Muscle of arm (tissue), 1 donor: ENCODE measurements at regions not wholly inside any gene's neighbourhood (a gene's known extent, or its start where the extent isn't known, plus 50 kb on each side); places are given as distances from the start of the nearest gene placed in this dataset.
A peak's percentile ranks its signal among the peaks of the same experiment; 100 is the strongest.

Source experiments
- DNase-seq: peaks from one replicate; pipeline ENCODE4 v3.0.0-alpha.2; 2013

DNA sequence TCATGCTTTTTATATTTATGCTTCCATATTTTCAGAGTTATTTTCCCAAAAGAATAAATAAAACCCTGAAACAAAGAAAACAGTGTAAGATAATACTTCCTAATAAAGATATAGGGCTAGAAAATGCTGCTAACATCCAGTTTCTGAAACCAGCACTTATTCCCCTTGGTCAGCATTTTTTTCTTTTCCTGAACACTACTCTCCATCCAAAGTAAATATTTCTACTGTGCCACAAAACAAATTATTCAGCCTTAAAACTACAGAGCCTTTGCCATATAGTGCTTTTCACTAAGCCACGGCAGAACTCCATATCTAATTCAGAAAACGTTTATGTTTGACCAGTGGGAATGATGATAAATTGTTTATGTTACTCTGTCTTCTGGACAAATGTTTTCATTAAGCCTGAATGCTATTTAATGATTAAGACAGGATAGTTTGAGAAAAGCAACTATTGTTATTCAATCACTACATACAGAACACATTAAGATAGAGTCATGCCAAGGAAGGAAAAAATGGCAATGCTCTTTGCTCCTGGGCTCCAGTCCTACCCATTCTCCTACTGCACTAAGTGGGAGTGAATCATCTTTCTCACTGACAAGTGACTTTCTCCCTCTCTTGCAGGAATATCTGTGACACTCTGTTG, 723.9 kb downstream of the FAT4 start:
- no peak for DNase-seq

- DNase-seq = no peak
Measured at GRCh38 chr4:126046081-126046614, 731.4 kb downstream of the FAT4 start.

DNA sequence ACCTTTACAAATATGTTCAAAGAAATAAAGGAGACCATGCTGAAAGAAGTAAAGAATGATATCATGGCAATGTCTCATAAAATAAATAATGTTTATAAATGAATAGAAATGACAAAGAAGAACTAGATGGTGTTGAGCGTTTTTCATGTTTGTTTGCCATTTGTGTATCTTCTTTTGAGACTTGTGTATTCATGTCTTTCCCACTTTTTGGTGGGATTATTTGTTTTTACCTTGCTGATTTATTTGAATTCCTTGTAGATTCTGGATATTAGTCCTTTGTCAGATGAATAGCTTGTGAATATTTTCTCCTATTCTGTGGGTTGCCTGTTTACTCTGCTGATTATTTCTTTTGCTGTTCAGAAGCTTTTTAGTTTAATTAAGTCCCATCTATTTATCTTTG, 732.4 kb downstream of the FAT4 start:
- DNase-seq = no peak

- DNase-seq = peak; percentile 92
Measured at GRCh38 chr4:126051689-126052424, 737.1 kb downstream of the FAT4 start.

DNA sequence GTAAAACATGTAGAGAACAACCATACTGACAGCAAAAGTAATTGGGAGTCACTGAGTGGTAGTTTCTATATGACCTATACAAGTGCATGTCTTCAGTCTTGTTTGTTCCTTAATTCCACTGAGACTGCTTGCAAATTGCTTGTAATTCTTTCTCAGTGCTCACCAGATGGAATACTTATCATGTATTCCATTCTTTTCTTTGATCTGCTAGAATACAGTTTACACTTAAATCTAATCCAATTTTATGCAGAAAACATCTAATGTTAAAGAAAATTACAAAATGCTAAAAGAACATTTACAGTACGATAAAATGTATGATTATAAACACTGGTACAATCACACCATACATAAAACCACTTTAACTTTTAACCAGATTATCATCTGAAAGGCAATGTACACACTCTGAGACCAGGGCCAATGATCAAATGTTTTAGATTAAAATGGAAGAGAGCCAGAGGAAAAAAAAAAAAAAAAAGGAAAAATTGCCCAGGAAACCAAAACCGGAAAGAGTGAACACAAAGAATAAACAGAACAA, 741.4 kb downstream of the FAT4 start:
- DNase-seq = no peak

GRCh38 chr4:126057371-126057770, 742.6 kb downstream of the FAT4 start:
- no peak for DNase-seq

- DNase-seq = no peak
Measured at GRCh38 chr4:126058596-126058995, 743.8 kb downstream of the FAT4 start.

DNA sequence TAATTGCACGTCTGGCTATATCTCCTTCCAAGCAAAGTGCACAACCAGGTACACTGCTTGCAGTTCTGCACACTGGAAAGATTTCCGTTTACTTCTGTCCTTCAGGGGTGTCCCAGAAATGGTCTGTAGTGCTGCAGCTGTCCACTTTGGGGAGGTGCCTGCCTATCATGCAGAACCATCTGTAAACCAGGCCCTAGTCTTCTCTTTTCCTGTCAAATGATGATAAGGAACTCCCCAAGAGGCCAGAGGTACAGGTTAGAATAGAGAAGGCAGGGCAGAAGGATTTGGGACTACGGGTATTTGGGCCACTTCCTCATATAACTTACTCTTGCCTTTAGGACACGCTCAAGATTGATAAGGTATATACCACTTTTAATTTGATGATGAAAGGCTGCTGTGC, 746.9 kb downstream of the FAT4 start:
- no peak for DNase-seq

DNA sequence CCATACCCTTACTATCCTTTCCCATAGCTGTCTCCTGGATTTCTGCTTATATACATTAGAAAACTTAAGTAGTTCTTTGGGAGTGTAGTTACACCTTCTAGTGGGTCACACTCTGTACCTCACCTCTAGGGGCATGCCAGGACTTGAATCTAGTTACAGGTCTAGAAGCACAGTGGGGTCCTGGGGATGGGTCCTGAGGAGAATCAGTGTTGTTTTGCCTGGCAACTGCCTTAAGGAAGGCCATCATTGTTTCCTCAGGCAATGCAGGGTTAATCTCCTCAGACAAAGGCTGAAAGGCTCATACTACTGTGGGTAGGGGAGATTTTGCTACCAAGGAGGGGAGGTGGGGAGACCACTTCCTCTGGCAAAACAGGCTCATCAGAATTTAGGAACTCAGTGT, 750.3 kb downstream of the FAT4 start:
- DNase-seq = no peak

- DNase-seq = peak; percentile 59
Measured at GRCh38 chr4:126071346-126072333, 756.9 kb downstream of the FAT4 start.

GRCh38 chr4:126081336-126081735, 766.6 kb downstream of the FAT4 start:
- no peak for DNase-seq

DNA sequence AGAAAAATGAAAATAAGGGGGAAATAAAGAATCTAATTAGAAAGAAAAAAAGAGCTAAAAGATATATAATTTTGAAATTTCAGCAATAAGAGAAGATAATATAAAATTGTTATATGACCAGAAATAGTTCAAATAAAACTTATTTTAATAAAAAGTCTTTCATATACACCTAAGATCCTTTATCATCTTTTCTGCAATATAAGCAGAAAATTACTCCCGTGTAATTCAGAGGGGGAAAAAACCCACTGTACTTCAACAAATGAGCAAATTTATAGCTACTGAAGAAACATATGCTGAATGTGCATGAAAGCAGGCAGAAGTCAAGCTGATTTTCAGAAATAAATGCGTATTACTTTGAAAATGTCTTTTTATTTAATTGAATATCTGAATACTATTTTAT, 771.3 kb downstream of the FAT4 start:
- DNase-seq = no peak

- DNase-seq = peak; percentile 37
Measured at GRCh38 chr4:126087101-126087500, 772.3 kb downstream of the FAT4 start.

GRCh38 chr4:126097155-126097799, 782.5 kb downstream of the FAT4 start:
- no peak for DNase-seq

GRCh38 chr4:126106658-126107057, 791.9 kb downstream of the FAT4 start:
- no peak for DNase-seq

- DNase-seq = no peak
Measured at GRCh38 chr4:126109836-126110235, 795.1 kb downstream of the FAT4 start.

GRCh38 chr4:126113058-126113457, 798.3 kb downstream of the FAT4 start:
- no peak for DNase-seq

GRCh38 chr4:126123611-126124325, 809.0 kb downstream of the FAT4 start:
- no peak for DNase-seq

GRCh38 chr4:126124818-126125217, 810.1 kb downstream of the FAT4 start:
- no peak for DNase-seq

GRCh38 chr4:126130215-126130614, 815.5 kb downstream of the FAT4 start:
- no peak for DNase-seq
